ENCODE measurements at regions not wholly inside any gene's neighbourhood (a gene's known extent, or its start where the extent isn't known, plus 50 kb on each side); places are given as distances from the start of the nearest gene placed in this dataset.

DNA sequence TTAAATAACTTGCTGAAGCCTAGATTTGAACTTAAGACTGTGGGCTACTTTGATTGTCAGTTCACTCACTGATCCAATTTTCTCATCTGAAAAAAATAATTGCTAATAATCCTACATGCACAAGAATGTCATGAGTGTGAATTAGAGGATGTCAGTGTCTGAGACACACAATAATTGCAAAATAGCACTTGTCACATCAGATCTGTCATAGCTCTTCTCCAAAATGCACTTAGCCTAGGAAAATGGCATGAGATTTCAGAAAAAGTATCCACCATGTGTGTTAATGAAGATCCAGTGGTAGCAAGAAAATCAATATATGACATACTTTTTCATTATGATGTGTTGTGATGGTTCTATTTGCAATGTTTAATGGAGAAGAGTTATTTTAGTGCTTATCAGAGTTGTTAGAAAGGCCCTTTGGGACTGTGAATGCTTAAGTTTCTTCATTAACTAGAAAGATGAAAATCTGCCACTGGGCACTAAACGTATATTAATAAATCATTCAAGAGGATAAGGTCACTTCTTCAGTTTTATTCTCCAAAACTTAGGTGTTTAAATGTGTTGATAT is 786.2 kb downstream of the C6orf118 start:
- intact Hi-C loops (cut with micrococcal nuclease; ENCODE audit: unreplicated experiment): no loop called here
- CTCF ChIA-PET: interaction anchor here (0.7 kb wide), 1 partner anchor 466 kb away, joined by 3 read pairs; no protein-coding TSS in a partner anchor
- H3K27me3 Mint-ChIP-seq (ENCODE audit: unreplicated experiment): no peaks in the 10 kb centered on the region
- DNase-seq: no peak
- H3K36me3 Mint-ChIP-seq (ENCODE audit: insufficient read depth, unreplicated experiment): no peaks in the 10 kb centered on the region
- TF ChIP-seq, protein P1, sequence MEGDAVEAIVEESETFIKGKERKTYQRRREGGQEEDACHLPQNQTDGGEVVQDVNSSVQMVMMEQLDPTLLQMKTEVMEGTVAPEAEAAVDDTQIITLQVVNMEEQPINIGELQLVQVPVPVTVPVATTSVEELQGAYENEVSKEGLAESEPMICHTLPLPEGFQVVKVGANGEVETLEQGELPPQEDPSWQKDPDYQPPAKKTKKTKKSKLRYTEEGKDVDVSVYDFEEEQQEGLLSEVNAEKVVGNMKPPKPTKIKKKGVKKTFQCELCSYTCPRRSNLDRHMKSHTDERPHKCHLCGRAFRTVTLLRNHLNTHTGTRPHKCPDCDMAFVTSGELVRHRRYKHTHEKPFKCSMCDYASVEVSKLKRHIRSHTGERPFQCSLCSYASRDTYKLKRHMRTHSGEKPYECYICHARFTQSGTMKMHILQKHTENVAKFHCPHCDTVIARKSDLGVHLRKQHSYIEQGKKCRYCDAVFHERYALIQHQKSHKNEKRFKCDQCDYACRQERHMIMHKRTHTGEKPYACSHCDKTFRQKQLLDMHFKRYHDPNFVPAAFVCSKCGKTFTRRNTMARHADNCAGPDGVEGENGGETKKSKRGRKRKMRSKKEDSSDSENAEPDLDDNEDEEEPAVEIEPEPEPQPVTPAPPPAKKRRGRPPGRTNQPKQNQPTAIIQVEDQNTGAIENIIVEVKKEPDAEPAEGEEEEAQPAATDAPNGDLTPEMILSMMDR (IDR thresholded peaks at IDR 0.05; ENCODE audit: unreplicated experiment): no peak
- H3K9me3 Mint-ChIP-seq (ENCODE audit: low read depth, unreplicated experiment): peaks cover 12% of the 10 kb centered on the region
- no peaks in the 10 kb centered on the region for H3K4me1 Mint-ChIP-seq (ENCODE audit: low read depth, unreplicated experiment)
- no peak overlapping the region for H3K4me3 Mint-ChIP-seq (ENCODE audit: low read depth, unreplicated experiment)
- H3K27ac Mint-ChIP-seq (ENCODE audit: unreplicated experiment): no peak overlapping the region
- BruUV-seq (replicated peaks): no TSS peak

DNA sequence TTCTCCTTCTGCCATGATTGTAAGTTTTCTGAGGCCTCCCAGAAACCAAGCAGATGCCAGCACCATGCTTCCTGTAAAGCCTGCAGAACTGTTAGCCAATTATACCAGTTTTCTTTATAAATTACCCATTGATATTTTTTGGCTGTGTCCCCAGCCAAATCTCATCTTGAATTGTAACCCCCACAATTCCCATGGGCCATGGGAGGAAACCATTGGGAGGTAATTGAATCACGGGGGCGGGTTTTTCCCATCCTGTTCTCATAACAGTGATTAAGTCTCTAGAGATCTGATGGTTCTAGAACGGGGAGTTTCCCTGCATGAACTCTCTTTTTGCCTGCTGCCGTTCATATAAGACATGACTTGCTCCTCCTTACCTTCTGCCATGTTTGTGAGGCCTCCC is 788.5 kb downstream of the C6orf118 start:
- H3K9me3 Mint-ChIP-seq (ENCODE audit: low read depth, unreplicated experiment): peaks cover 12% of the 10 kb centered on the region
- no peak overlapping the region for H3K27ac Mint-ChIP-seq (ENCODE audit: unreplicated experiment)
- H3K4me3 Mint-ChIP-seq (ENCODE audit: low read depth, unreplicated experiment): no peak overlapping the region
- TF ChIP-seq, protein P1 (IDR thresholded peaks at IDR 0.05; ENCODE audit: unreplicated experiment): no peak
- CTCF ChIA-PET: no interaction called here
- no peaks in the 10 kb centered on the region for H3K27me3 Mint-ChIP-seq (ENCODE audit: unreplicated experiment)
- no peak for DNase-seq
- no peaks in the 10 kb centered on the region for H3K4me1 Mint-ChIP-seq (ENCODE audit: low read depth, unreplicated experiment)
- intact Hi-C loops (cut with micrococcal nuclease; ENCODE audit: unreplicated experiment): no loop called here
- BruUV-seq (replicated peaks): no TSS peak
- H3K36me3 Mint-ChIP-seq (ENCODE audit: insufficient read depth, unreplicated experiment): no peaks in the 10 kb centered on the region

- H3K4me3 Mint-ChIP-seq (ENCODE audit: low read depth, unreplicated experiment): peak overlapping the region; percentile 6
- H3K4me1 Mint-ChIP-seq (ENCODE audit: low read depth, unreplicated experiment): peaks cover 8% of the 10 kb centered on the region
- intact Hi-C loops (cut with micrococcal nuclease; ENCODE audit: unreplicated experiment): no loop called here
- no peak overlapping the region for H3K27ac Mint-ChIP-seq (ENCODE audit: unreplicated experiment)
- CTCF ChIA-PET: interaction anchor here (0.5 kb wide), 1 partner anchor 327 kb away, joined by 3 read pairs; no protein-coding TSS in a partner anchor
- TF ChIP-seq, protein P1 (IDR thresholded peaks at IDR 0.05; ENCODE audit: unreplicated experiment): no peak
- no peaks in the 10 kb centered on the region for H3K27me3 Mint-ChIP-seq (ENCODE audit: unreplicated experiment)
- H3K9me3 Mint-ChIP-seq (ENCODE audit: low read depth, unreplicated experiment): peaks cover 4% of the 10 kb centered on the region
- DNase-seq: peak; percentile 4
- no TSS peak for BruUV-seq (replicated peaks)
- H3K36me3 Mint-ChIP-seq (ENCODE audit: insufficient read depth, unreplicated experiment): no peaks in the 10 kb centered on the region
Observed at GRCh38 chr6:164507206-164507940, 802.0 kb downstream of the C6orf118 start.

- intact Hi-C loops (cut with micrococcal nuclease; ENCODE audit: unreplicated experiment): no loop called here
- H3K27ac Mint-ChIP-seq (ENCODE audit: unreplicated experiment): no peak overlapping the region
- H3K4me3 Mint-ChIP-seq (ENCODE audit: low read depth, unreplicated experiment): no peak overlapping the region
- no peaks in the 10 kb centered on the region for H3K27me3 Mint-ChIP-seq (ENCODE audit: unreplicated experiment)
- no peaks in the 10 kb centered on the region for H3K36me3 Mint-ChIP-seq (ENCODE audit: insufficient read depth, unreplicated experiment)
- TF ChIP-seq, protein P1 (IDR thresholded peaks at IDR 0.05; ENCODE audit: unreplicated experiment): no peak
- CTCF ChIA-PET: no interaction called here
- peaks cover 4% of the 10 kb centered on the region for H3K9me3 Mint-ChIP-seq (ENCODE audit: low read depth, unreplicated experiment)
- BruUV-seq (replicated peaks): no TSS peak
- no peak for DNase-seq
- peaks cover 8% of the 10 kb centered on the region for H3K4me1 Mint-ChIP-seq (ENCODE audit: low read depth, unreplicated experiment)
Observed at GRCh38 chr6:164505425-164505824, 804.0 kb downstream of the C6orf118 start.
